NCI-H526 treated with DMSO at 0.1 percent for 48 hours (cell line): ENCODE measurements at regions not wholly inside any gene's neighbourhood (a gene's known extent, or its start where the extent isn't known, plus 50 kb on each side); places are given as distances from the start of the nearest gene placed in this dataset.
"Not testable (repeated sequence)": the region's sequence is repeated elsewhere in the genome, so short reads cannot be mapped to it uniquely, and the experiment has no call there.

Experiments used
- DNase-seq: peaks from one replicate; lab custom pipeline; 2025; lab: John Stamatoyannopoulos, UW

- no peak for DNase-seq
Observed at GRCh38 chr2:149800624-149801542, 213.3 kb upstream of the MMADHC start.

GRCh38 chr2:149799013-149799705 is 211.6 kb upstream of the MMADHC start:
- peak; percentile 52 for DNase-seq

- DNase-seq, result no peak
Observed at GRCh38 chr2:149797030-149797429, 209.5 kb upstream of the MMADHC start.

GRCh38 chr2:149789549-149789948 is 202.0 kb upstream of the MMADHC start:
- DNase-seq, result no peak

GRCh38 chr2:149787206-149787605 is 199.6 kb upstream of the MMADHC start:
- no peak for DNase-seq

GRCh38 chr2:149783284-149783683 is 195.7 kb upstream of the MMADHC start:
- DNase-seq, result no peak

- DNase-seq, result no peak
Observed at GRCh38 chr2:149782572-149782971, 195.0 kb upstream of the MMADHC start.

GRCh38 chr2:149781263-149781808 is 193.8 kb upstream of the MMADHC start:
- no peak for DNase-seq

GRCh38 chr2:149773006-149773405 is 185.4 kb upstream of the MMADHC start:
- DNase-seq, result no peak

GRCh38 chr2:149768320-149768799 is 180.8 kb upstream of the MMADHC start:
- no peak for DNase-seq

- DNase-seq, result no peak
Observed at GRCh38 chr2:149767516-149767974, 180.0 kb upstream of the MMADHC start.

GRCh38 chr2:149766339-149766738 is 178.8 kb upstream of the MMADHC start:
- no peak for DNase-seq

GRCh38 chr2:149765636-149766035 is 178.1 kb upstream of the MMADHC start:
- no peak for DNase-seq

- no peak for DNase-seq
Observed at GRCh38 chr2:149765003-149765402, 177.4 kb upstream of the MMADHC start.

GRCh38 chr2:149763358-149763757 is 175.8 kb upstream of the MMADHC start:
- DNase-seq, result no peak

- DNase-seq, result no peak
Observed at GRCh38 chr2:149761611-149762010, 174.0 kb upstream of the MMADHC start.

- DNase-seq, result not testable (repeated sequence)
Observed at GRCh38 chr2:149759382-149759781, 171.8 kb upstream of the MMADHC start.

GRCh38 chr2:149754722-149755121 is 167.1 kb upstream of the MMADHC start:
- not testable (repeated sequence) for DNase-seq

- no peak for DNase-seq
Observed at GRCh38 chr2:149747456-149747855, 159.9 kb upstream of the MMADHC start.

- no peak for DNase-seq
Observed at GRCh38 chr2:149745396-149746230, 158.0 kb upstream of the MMADHC start.

GRCh38 chr2:149744865-149745264 is 157.3 kb upstream of the MMADHC start:
- DNase-seq, result no peak
